GM23338 (cell line): ENCODE measurements at regions not wholly inside any gene's neighbourhood (a gene's known extent, or its start where the extent isn't known, plus 50 kb on each side); places are given as distances from the start of the nearest gene placed in this dataset.

Experiments
- ATAC-seq: fragments of 200-7000 bp; cut with Tn5 transposase; 3 replicates; pipeline ENCODE4 v1.9.1; 2020
- DNase-seq: peaks from one replicate; pipeline ENCODE4 v3.0.0-alpha.2; 2015; ENCODE audit warnings: low spot score
- H2AFZ ChIP-seq: fragments of 200-600 bp; sonication (generic); 2 replicates; pipeline ENCODE4 v1.8.0; 2016; ENCODE audit warnings: antibody characterized with exemption, mild to moderate bottlenecking, moderate library complexity
- H3F3A ChIP-seq: fragments of 200-600 bp; sonication (generic); replicated peaks from 2 replicates; pipeline ENCODE4 v1.8.0; 2017; ENCODE audit warnings: antibody characterized with exemption, mixed run types, low read depth
- H3K27ac ChIP-seq: fragments of 200-600 bp; sonication (generic); 2 replicates; pipeline ENCODE4 v1.6.1; 2016; ENCODE audit warnings: low read depth
- H3K27me3 ChIP-seq: fragments of 200-600 bp; sonication (generic); 2 replicates; pipeline ENCODE4 v1.8.0; 2016; ENCODE audit warnings: mild to moderate bottlenecking, mixed run types, moderate library complexity; ENCODE audit not compliant: insufficient read depth
- H3K36me3 ChIP-seq: fragments of 200-600 bp; sonication (generic); 2 replicates; pipeline ENCODE4 v1.8.0; 2016; ENCODE audit warnings: mild to moderate bottlenecking; ENCODE audit not compliant: insufficient read depth
- H3K4me1 ChIP-seq: fragments of 200-600 bp; sonication (generic); 2 replicates; pipeline ENCODE4 v1.8.0; 2016; ENCODE audit warnings: mild to moderate bottlenecking, moderate library complexity; ENCODE audit not compliant: insufficient read depth
- H3K4me2 ChIP-seq: fragments of 200-600 bp; sonication (generic); 2 replicates; pipeline ENCODE4 v1.7.1; 2017; ENCODE audit warnings: mixed run types
- H3K4me3 ChIP-seq: fragments of 200-600 bp; sonication (generic); 2 replicates; pipeline ENCODE4 v1.6.1; 2016; ENCODE audit warnings: mixed run types
- H3K79me2 ChIP-seq: fragments of 200-600 bp; sonication (generic); replicated peaks from 2 replicates; pipeline ENCODE4 v1.8.0; 2017; ENCODE audit warnings: mild to moderate bottlenecking; ENCODE audit not compliant: insufficient read depth
- H3K9me2 ChIP-seq: fragments of 200-600 bp; sonication (generic); 2 replicates; pipeline ENCODE4 v1.8.0; 2017; ENCODE audit not compliant: insufficient read depth
- H4K20me1 ChIP-seq: fragments of 200-600 bp; sonication (generic); replicated peaks from 2 replicates; pipeline ENCODE4 v1.8.0; 2017; ENCODE audit warnings: mild to moderate bottlenecking; ENCODE audit not compliant: insufficient read depth
- H3K27ac Mint-ChIP-seq: 2 replicates; pipeline ENCODE4 v1.8.0; 2020; ENCODE audit warnings: inconsistent platforms, mild to moderate bottlenecking, moderate library complexity, mixed read lengths
- H3K27me3 Mint-ChIP-seq: 3 replicates; pipeline ENCODE4 v1.8.0; 2022; ENCODE audit warnings: low read depth, mild to moderate bottlenecking, moderate library complexity, mixed read lengths, inconsistent platforms; ENCODE audit not compliant: insufficient read depth, poor library complexity
- H3K36me3 Mint-ChIP-seq: 3 replicates; pipeline ENCODE4 v1.8.0; 2021; ENCODE audit warnings: low read depth, mild to moderate bottlenecking, inconsistent platforms, moderate library complexity, mixed read lengths
- H3K4me1 Mint-ChIP-seq: 3 replicates; pipeline ENCODE4 v1.8.0; 2020; ENCODE audit warnings: mild to moderate bottlenecking, inconsistent platforms, mixed read lengths
- H3K4me3 Mint-ChIP-seq: 3 replicates; pipeline ENCODE4 v1.8.0; 2021; ENCODE audit warnings: moderate library complexity, mild to moderate bottlenecking, inconsistent platforms, mixed read lengths
- H3K9me3 Mint-ChIP-seq: 3 replicates; pipeline ENCODE4 v1.8.0; 2020; ENCODE audit warnings: moderate library complexity, mild to moderate bottlenecking, inconsistent platforms, mixed read lengths
- CREB1 ChIP-seq: fragments of 250-450 bp; sonication (Bioruptor Pico); IDR thresholded peaks from 2 replicates; pipeline ENCODE4 v1.5.0; 2020; ENCODE audit warnings: low read depth, mild to moderate bottlenecking, moderate library complexity
- CTCF ChIP-seq, 2 experiments: fragments of 200-600 bp in 1 of 2; sonication (generic) in 1 of 2; conservative IDR thresholded peaks; 2 replicates each; pipeline versions ENCODE4 v1.5.1 to v1.6.1; 2016 to 2017; ENCODE audit warnings: antibody characterized with exemption in 2 of 2, low read depth in 2 of 2, mild to moderate bottlenecking in 2 of 2, moderate library complexity in 1 of 2
- ETS1 ChIP-seq: IDR thresholded peaks from 2 replicates; pipeline ENCODE4 v1.6.1; 2016; ENCODE audit warnings: antibody characterized with exemption
- EZH2 ChIP-seq: fragments of 200-600 bp; sonication (generic); IDR thresholded peaks from one replicate; pipeline ENCODE4 v1.8.0; 2017; ENCODE audit warnings: antibody characterized with exemption, mild to moderate bottlenecking, low read depth; ENCODE audit not compliant: unreplicated experiment
- EZH2phosphoT487 ChIP-seq: fragments of 200-600 bp; sonication (generic); IDR thresholded peaks from one replicate; pipeline ENCODE4 v1.8.1; 2018; ENCODE audit warnings: antibody characterized with exemption; ENCODE audit not compliant: unreplicated experiment
- JUNB ChIP-seq: IDR thresholded peaks from one replicate; pipeline ENCODE4 v1.6.1; 2016; ENCODE audit warnings: antibody characterized with exemption; ENCODE audit not compliant: unreplicated experiment
- NANOG ChIP-seq: IDR thresholded peaks from 2 replicates; pipeline ENCODE4 v1.6.1; 2016; ENCODE audit warnings: antibody characterized with exemption, borderline replicate concordance
- POLR2AphosphoS5 ChIP-seq: IDR thresholded peaks from 2 replicates; pipeline ENCODE4 v1.6.1; 2016; ENCODE audit warnings: antibody characterized with exemption, low read depth
- REST ChIP-seq: IDR thresholded peaks from one replicate; pipeline ENCODE4 v1.6.1; 2018; ENCODE audit warnings: antibody characterized with exemption; ENCODE audit not compliant: unreplicated experiment
- STAT1 ChIP-seq: IDR thresholded peaks from one replicate; pipeline ENCODE4 v1.6.1; 2016; ENCODE audit warnings: antibody characterized with exemption; ENCODE audit not compliant: unreplicated experiment
- ZNF114 ChIP-seq: fragments of 250-450 bp; sonication (Bioruptor Pico); IDR thresholded peaks from 2 replicates; pipeline ENCODE4 v1.5.0; 2020; ENCODE audit warnings: mild to moderate bottlenecking, moderate library complexity
- ZNF331 ChIP-seq: fragments of 250-450 bp; sonication (Bioruptor Pico); IDR thresholded peaks from 2 replicates; pipeline ENCODE4 v1.5.0; 2020; ENCODE audit warnings: low read depth, mild to moderate bottlenecking, moderate library complexity
- TF ChIP-seq, protein P1 (sequence below): fragments of 250-450 bp; sonication (Bioruptor Pico); IDR thresholded peaks from 2 replicates; pipeline ENCODE4 v1.5.0; 2020; ENCODE audit warnings: mild to moderate bottlenecking, moderate library complexity

DNA sequence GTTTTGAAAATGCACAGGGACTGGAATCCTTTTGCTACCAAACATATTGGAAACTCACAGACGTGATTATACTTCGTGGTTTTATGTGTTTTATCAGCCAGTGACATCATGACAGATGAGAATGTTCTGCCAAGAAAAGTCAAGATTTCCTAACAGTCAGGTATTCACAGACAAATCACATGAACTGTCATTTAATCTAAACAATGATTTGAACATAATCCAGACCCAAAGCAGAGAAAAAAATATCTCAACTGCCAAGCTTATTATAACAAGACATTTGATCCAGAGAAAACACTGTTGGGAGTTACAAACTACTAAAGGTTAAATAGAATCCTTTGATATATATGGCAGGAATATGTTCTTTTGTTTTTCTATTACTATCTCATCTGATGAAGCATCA, 635.9 kb upstream of the FRG1 start:
- Histone ChIP-seq H3K9me2 (no peaks in the 10 kb centered on the region), H3K27ac (no peak overlapping the region), H3K4me3 (no peak overlapping the region), H3K27me3 (peaks cover 17% of the 10 kb centered on the region; the same call in 1 of the 2 replicates), H3K4me1 (no peaks in the 10 kb centered on the region), H3K36me3 (no peaks in the 10 kb centered on the region), H4K20me1 (no peaks in the 10 kb centered on the region; the same call in 1 of the 2 replicates), H3F3A (no peaks in the 10 kb centered on the region), H3K4me2 (no peak overlapping the region), H2AFZ (no peak overlapping the region), H3K79me2 (no peaks in the 10 kb centered on the region)
- no peak for TF ChIP-seq EZH2
- TF ChIP-seq CREB1 (CRISPR knock-in tag), result no peak
- no peak for TF ChIP-seq JUNB
- no peak for TF ChIP-seq ZNF114 (CRISPR knock-in tag)
- TF ChIP-seq REST, result no peak
- TF ChIP-seq ZNF331 (CRISPR knock-in tag), result no peak
- no peak for TF ChIP-seq EZH2phosphoT487
- no peak for TF ChIP-seq NANOG
- no peak for TF ChIP-seq STAT1
- TF ChIP-seq ETS1, result no peak
- TF ChIP-seq, protein P1, sequence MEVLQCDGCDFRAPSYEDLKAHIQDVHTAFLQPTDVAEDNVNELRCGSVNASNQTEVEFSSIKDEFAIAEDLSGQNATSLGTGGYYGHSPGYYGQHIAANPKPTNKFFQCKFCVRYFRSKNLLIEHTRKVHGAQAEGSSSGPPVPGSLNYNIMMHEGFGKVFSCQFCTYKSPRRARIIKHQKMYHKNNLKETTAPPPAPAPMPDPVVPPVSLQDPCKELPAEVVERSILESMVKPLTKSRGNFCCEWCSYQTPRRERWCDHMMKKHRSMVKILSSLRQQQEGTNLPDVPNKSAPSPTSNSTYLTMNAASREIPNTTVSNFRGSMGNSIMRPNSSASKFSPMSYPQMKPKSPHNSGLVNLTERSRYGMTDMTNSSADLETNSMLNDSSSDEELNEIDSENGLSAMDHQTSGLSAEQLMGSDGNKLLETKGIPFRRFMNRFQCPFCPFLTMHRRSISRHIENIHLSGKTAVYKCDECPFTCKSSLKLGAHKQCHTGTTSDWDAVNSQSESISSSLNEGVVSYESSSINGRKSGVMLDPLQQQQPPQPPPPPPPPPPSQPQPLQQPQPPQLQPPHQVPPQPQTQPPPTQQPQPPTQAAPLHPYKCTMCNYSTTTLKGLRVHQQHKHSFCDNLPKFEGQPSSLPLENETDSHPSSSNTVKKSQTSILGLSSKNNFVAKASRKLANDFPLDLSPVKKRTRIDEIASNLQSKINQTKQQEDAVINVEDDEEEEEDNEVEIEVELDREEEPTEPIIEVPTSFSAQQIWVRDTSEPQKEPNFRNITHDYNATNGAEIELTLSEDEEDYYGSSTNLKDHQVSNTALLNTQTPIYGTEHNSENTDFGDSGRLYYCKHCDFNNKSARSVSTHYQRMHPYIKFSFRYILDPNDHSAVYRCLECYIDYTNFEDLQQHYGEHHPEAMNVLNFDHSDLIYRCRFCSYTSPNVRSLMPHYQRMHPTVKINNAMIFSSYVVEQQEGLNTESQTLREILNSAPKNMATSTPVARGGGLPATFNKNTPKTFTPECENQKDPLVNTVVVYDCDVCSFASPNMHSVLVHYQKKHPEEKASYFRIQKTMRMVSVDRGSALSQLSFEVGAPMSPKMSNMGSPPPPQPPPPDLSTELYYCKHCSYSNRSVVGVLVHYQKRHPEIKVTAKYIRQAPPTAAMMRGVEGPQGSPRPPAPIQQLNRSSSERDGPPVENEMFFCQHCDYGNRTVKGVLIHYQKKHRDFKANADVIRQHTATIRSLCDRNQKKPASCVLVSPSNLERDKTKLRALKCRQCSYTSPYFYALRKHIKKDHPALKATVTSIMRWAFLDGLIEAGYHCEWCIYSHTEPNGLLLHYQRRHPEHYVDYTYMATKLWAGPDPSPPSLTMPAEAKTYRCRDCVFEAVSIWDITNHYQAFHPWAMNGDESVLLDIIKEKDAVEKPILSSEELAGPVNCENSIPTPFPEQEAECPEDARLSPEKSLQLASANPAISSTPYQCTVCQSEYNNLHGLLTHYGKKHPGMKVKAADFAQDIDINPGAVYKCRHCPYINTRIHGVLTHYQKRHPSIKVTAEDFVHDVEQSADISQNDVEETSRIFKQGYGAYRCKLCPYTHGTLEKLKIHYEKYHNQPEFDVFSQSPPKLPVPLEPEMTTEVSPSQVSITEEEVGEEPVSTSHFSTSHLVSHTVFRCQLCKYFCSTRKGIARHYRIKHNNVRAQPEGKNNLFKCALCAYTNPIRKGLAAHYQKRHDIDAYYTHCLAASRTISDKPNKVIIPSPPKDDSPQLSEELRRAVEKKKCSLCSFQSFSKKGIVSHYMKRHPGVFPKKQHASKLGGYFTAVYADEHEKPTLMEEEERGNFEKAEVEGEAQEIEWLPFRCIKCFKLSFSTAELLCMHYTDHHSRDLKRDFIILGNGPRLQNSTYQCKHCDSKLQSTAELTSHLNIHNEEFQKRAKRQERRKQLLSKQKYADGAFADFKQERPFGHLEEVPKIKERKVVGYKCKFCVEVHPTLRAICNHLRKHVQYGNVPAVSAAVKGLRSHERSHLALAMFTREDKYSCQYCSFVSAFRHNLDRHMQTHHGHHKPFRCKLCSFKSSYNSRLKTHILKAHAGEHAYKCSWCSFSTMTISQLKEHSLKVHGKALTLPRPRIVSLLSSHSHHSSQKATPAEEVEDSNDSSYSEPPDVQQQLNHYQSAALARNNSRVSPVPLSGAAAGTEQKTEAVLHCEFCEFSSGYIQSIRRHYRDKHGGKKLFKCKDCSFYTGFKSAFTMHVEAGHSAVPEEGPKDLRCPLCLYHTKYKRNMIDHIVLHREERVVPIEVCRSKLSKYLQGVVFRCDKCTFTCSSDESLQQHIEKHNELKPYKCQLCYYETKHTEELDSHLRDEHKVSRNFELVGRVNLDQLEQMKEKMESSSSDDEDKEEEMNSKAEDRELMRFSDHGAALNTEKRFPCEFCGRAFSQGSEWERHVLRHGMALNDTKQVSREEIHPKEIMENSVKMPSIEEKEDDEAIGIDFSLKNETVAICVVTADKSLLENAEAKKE (CRISPR knock-in tag), result no peak
- TF ChIP-seq CTCF (conservative IDR thresholded peaks at IDR 0.05; ENCODE audit: low read depth in 2 of 2), result no peak
- no peak for TF ChIP-seq POLR2AphosphoS5
- H3K4me3 Mint-ChIP-seq, result no peak overlapping the region
- H3K36me3 Mint-ChIP-seq, result no peaks in the 10 kb centered on the region
- DNase-seq, result no peak
- H3K4me1 Mint-ChIP-seq, result no peaks in the 10 kb centered on the region
- H3K9me3 Mint-ChIP-seq, result peaks cover 12% of the 10 kb centered on the region; the same call in 2 of the 3 replicates
- H3K27ac Mint-ChIP-seq, result no peak overlapping the region
- H3K27me3 Mint-ChIP-seq, result peaks cover 2% of the 10 kb centered on the region
- no peak for ATAC-seq
